ENCODE measurements at regions not wholly inside any gene's neighbourhood (a gene's known extent, or its start where the extent isn't known, plus 50 kb on each side); places are given as distances from the start of the nearest gene placed in this dataset.

GRCh38 chr3:20539666-20540065 is 353.7 kb upstream of the SGO1 start:
- no peaks in the 10 kb centered on the region for H3K27me3 ChIP-seq
- no peak for TF ChIP-seq POLR2A (IDR thresholded peaks at IDR 0.05)
- peaks cover 0 to 6% of the 10 kb centered on the region in 2 donors for H3K4me1 ChIP-seq
- H3K27ac ChIP-seq = no peak overlapping the region
- intact Hi-C loops (cut with DNase I) = no loop called here
- no peak overlapping the region for H3K4me3 ChIP-seq (replicated peaks in 1 of 3)
- DNase-seq = no peak
- H3K36me3 ChIP-seq = no peaks in the 10 kb centered on the region
- WGBS, 2 donors = 90 to 93% methylated on average over 6 of the region's 6 CpGs
- H3K9me3 ChIP-seq = no peaks in the 10 kb centered on the region

- Histone ChIP-seq H3K27me3 (no peaks in the 10 kb centered on the region), H3K36me3 (no peaks in the 10 kb centered on the region), H3K4me3 (replicated peaks in 1 of 3) (no peak overlapping the region), H3K9me3 (no peaks in the 10 kb centered on the region), H3K4me1 (peaks cover 0 to 6% of the 10 kb centered on the region in 2 donors), H3K27ac (no peak overlapping the region)
- no peak for DNase-seq
- intact Hi-C loops (cut with DNase I) = no loop called here
- TF ChIP-seq POLR2A (IDR thresholded peaks at IDR 0.05) = no peak
- TF ChIP-seq CTCF (IDR thresholded peaks at IDR 0.05) = no peak
- 74 to 92% methylated on average over 3 of the region's 3 CpGs for WGBS, 2 donors
Observed at GRCh38 chr3:20537234-20537633, 351.2 kb upstream of the SGO1 start.

GRCh38 chr3:20529911-20530310 is 343.9 kb upstream of the SGO1 start:
- H3K27ac ChIP-seq = no peak overlapping the region
- no peak overlapping the region for H3K4me3 ChIP-seq (replicated peaks in 1 of 3)
- no peaks in the 10 kb centered on the region for H3K9me3 ChIP-seq
- H3K36me3 ChIP-seq = no peaks in the 10 kb centered on the region
- no peaks in the 10 kb centered on the region for H3K4me1 ChIP-seq
- TF ChIP-seq CTCF (IDR thresholded peaks at IDR 0.05) = no peak
- TF ChIP-seq POLR2A (IDR thresholded peaks at IDR 0.05) = no peak
- DNase-seq = no peak
- WGBS, 2 donors = 58 to 88% methylated on average over 5 of the region's 5 CpGs
- H3K27me3 ChIP-seq = no peaks in the 10 kb centered on the region
- intact Hi-C loops (cut with DNase I) = no loop called here

- no peak for DNase-seq
- no peaks in the 10 kb centered on the region for H3K4me1 ChIP-seq
- H3K9me3 ChIP-seq = no peaks in the 10 kb centered on the region
- H3K27ac ChIP-seq = no peak overlapping the region
- WGBS, 2 donors = 78 to 90% methylated on average over 5 of the region's 5 CpGs
- TF ChIP-seq POLR2A (IDR thresholded peaks at IDR 0.05) (no peak), CTCF (IDR thresholded peaks at IDR 0.05) (no peak)
- H3K36me3 ChIP-seq = no peaks in the 10 kb centered on the region
- H3K27me3 ChIP-seq = no peaks in the 10 kb centered on the region
- intact Hi-C loops (cut with DNase I) = no loop called here
- H3K4me3 ChIP-seq (replicated peaks in 1 of 3) = no peak overlapping the region
Observed at GRCh38 chr3:20528180-20528770, 342.3 kb upstream of the SGO1 start.

GRCh38 chr3:20527368-20527767 is 341.4 kb upstream of the SGO1 start:
- no peak overlapping the region for H3K27ac ChIP-seq
- TF ChIP-seq POLR2A (IDR thresholded peaks at IDR 0.05) = no peak
- no peaks in the 10 kb centered on the region for H3K27me3 ChIP-seq
- H3K4me3 ChIP-seq (replicated peaks in 1 of 3) = no peak overlapping the region
- H3K9me3 ChIP-seq = no peaks in the 10 kb centered on the region
- H3K4me1 ChIP-seq = no peaks in the 10 kb centered on the region
- DNase-seq = no peak
- intact Hi-C loops (cut with DNase I) = no loop called here
- WGBS, 2 donors = 77 to 89% methylated on average over 1 of the region's 1 CpG
- no peaks in the 10 kb centered on the region for H3K36me3 ChIP-seq

GRCh38 chr3:20524328-20524727 is 338.3 kb upstream of the SGO1 start:
- no peak overlapping the region for H3K27ac ChIP-seq
- no peaks in the 10 kb centered on the region for H3K27me3 ChIP-seq
- no peaks in the 10 kb centered on the region for H3K36me3 ChIP-seq
- H3K4me1 ChIP-seq = no peaks in the 10 kb centered on the region
- intact Hi-C loops (cut with DNase I) = no loop called here
- H3K9me3 ChIP-seq = no peaks in the 10 kb centered on the region
- no peak overlapping the region for H3K4me3 ChIP-seq (replicated peaks in 1 of 3)
- no peak for DNase-seq
- TF ChIP-seq POLR2A (IDR thresholded peaks at IDR 0.05) = no peak
- TF ChIP-seq CTCF (IDR thresholded peaks at IDR 0.05) = no peak

Data from thyroid gland (tissue), 4 donors.